HepG2 (cell line): ENCODE measurements at regions not wholly inside any gene's neighbourhood (a gene's known extent, or its start where the extent isn't known, plus 50 kb on each side); places are given as distances from the start of the nearest gene placed in this dataset.

ENCODE experiments used
- CEBPG ChIP-seq: IDR thresholded peaks from 2 replicates; pipeline ENCODE4 v1.6.1; 2016
- FOXK1 ChIP-seq: sonication (generic); formaldehyde crosslinking; IDR thresholded peaks from 2 replicates; pipeline ENCODE4 v1.4.0; 2020; ENCODE audit warnings: low read depth, missing genetic modification reagents, borderline replicate concordance
- HMGA1 ChIP-seq: sonication (generic); formaldehyde crosslinking; conservative IDR thresholded peaks from 2 replicates; pipeline ENCODE4 v1.4.0; 2020; ENCODE audit warnings: missing genetic modification reagents
- PITX1 ChIP-seq: sonication (generic); formaldehyde crosslinking; IDR thresholded peaks from 2 replicates; pipeline ENCODE4 v1.5.1; 2020; ENCODE audit warnings: mild to moderate bottlenecking, missing genetic modification reagents
- RARG ChIP-seq: sonication (generic); formaldehyde crosslinking; IDR thresholded peaks from 2 replicates; pipeline ENCODE4 v1.4.0; 2020; ENCODE audit warnings: low read depth, mild to moderate bottlenecking, missing genetic modification reagents
- TAF1 ChIP-seq: sonication (generic); formaldehyde crosslinking; IDR thresholded peaks from 2 replicates; pipeline ENCODE4 v1.4.0; 2020; ENCODE audit warnings: missing genetic modification reagents
- TCF12 ChIP-seq, 2 experiments: fragments of 450-650 bp in 1 of 2; sonication (generic) in 1 of 2; formaldehyde crosslinking in 1 of 2; IDR thresholded peaks; 2 replicates each; pipeline versions ENCODE4 v1.6.1 to v1.8.0; 2017 to 2022; ENCODE audit warnings: antibody characterized with exemption in 1 of 2, mild to moderate bottlenecking in 1 of 2, missing genetic modification reagents in 1 of 2, moderate library complexity in 1 of 2
- ZNF772 ChIP-seq: sonication (generic); formaldehyde crosslinking; IDR thresholded peaks from 2 replicates; pipeline ENCODE4 v1.5.0; 2020; ENCODE audit warnings: mild to moderate bottlenecking, missing genetic modification reagents
- TF ChIP-seq, protein P1 (sequence below): sonication (generic); formaldehyde crosslinking; IDR thresholded peaks from 2 replicates; pipeline ENCODE4 v1.4.0; 2020; ENCODE audit warnings: missing genetic modification reagents
- TF ChIP-seq, protein P2 (sequence below): sonication (generic); formaldehyde crosslinking; IDR thresholded peaks from 2 replicates; pipeline ENCODE4 v1.8.0; 2023; ENCODE audit warnings: mild to moderate bottlenecking, missing genetic modification reagents
- TF ChIP-seq, protein P3 (sequence below): sonication (generic); formaldehyde crosslinking; IDR thresholded peaks from 2 replicates; pipeline ENCODE4 v1.4.0; 2020; ENCODE audit warnings: missing genetic modification reagents

DNA sequence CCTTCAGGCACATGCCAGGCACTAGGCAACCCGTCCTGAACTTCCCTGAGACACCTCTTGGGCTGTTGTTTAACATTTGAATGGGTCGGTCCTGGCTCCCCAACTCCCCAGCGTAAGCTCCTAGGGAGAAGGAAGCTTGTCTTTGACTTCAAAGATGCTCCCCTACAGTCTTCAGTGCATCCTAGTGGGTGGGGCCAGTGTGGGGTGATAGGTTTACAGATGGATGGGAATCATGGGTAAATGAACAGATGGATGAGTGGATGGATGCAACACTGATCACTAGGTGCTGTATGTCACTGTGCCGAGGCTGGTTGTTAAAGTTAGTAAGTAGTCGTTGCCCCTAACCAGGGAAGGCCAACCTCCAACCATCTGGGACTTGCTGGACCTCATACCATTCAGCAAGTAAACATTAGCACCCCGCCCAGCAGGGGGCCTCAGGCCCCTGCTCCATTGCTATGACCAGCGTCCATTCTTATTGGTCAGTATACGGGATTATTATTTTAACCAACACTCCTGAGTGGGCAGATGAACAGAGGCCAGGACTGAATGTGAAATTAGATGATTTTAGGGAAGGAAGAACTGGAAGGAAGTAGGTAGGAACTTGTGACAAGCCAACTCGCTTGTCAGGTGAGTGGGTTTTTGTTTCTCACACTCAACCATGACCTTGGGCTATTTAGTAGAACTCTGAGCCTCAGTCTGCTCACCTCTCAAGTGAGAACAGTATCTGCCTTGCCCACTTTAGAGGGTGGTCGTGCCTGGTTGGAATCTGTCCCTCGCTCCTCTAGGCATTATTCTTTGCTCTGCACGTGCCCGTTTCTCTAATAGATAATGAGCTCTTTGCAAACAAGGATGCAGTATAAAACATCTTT, 82.9 kb upstream of the FOXP4 start (continued):
- TF ChIP-seq FOXK1 (CRISPR knock-in tag) (peak; percentile 50; the same call in 1 of the 2 replicates), ZNF772 (CRISPR knock-in tag) (0 out of 2 replicates have a peak, but pooled peaks have one; percentile 49), RARG (no peak), TCF12 (IDR thresholded peaks at IDR 0.05) (no peak), TCF12 (CRISPR knock-in tag; IDR thresholded peaks at IDR 0.05) (no peak), TAF1 (CRISPR knock-in tag) (no peak), CEBPG (CRISPR knock-in tag) (0 out of 2 replicates have a peak, but pooled peaks have one; percentile 5), HMGA1 (no peak), PITX1 (CRISPR knock-in tag) (peak; percentile 77; the same call in 1 of the 2 replicates)
- TF ChIP-seq, protein P1, sequence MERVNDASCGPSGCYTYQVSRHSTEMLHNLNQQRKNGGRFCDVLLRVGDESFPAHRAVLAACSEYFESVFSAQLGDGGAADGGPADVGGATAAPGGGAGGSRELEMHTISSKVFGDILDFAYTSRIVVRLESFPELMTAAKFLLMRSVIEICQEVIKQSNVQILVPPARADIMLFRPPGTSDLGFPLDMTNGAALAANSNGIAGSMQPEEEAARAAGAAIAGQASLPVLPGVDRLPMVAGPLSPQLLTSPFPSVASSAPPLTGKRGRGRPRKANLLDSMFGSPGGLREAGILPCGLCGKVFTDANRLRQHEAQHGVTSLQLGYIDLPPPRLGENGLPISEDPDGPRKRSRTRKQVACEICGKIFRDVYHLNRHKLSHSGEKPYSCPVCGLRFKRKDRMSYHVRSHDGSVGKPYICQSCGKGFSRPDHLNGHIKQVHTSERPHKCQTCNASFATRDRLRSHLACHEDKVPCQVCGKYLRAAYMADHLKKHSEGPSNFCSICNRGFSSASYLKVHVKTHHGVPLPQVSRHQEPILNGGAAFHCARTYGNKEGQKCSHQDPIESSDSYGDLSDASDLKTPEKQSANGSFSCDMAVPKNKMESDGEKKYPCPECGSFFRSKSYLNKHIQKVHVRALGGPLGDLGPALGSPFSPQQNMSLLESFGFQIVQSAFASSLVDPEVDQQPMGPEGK (CRISPR knock-in tag): peak; percentile 59; the same call in 1 of the 2 replicates
- TF ChIP-seq, protein P2, sequence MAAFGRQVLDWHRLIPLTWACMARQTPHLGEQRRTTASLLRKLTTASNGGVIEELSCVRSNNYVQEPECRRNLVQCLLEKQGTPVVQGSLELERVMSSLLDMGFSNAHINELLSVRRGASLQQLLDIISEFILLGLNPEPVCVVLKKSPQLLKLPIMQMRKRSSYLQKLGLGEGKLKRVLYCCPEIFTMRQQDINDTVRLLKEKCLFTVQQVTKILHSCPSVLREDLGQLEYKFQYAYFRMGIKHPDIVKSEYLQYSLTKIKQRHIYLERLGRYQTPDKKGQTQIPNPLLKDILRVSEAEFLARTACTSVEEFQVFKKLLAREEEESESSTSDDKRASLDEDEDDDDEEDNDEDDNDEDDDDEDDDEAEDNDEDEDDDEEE (CRISPR knock-in tag): no peak
- TF ChIP-seq, protein P3, sequence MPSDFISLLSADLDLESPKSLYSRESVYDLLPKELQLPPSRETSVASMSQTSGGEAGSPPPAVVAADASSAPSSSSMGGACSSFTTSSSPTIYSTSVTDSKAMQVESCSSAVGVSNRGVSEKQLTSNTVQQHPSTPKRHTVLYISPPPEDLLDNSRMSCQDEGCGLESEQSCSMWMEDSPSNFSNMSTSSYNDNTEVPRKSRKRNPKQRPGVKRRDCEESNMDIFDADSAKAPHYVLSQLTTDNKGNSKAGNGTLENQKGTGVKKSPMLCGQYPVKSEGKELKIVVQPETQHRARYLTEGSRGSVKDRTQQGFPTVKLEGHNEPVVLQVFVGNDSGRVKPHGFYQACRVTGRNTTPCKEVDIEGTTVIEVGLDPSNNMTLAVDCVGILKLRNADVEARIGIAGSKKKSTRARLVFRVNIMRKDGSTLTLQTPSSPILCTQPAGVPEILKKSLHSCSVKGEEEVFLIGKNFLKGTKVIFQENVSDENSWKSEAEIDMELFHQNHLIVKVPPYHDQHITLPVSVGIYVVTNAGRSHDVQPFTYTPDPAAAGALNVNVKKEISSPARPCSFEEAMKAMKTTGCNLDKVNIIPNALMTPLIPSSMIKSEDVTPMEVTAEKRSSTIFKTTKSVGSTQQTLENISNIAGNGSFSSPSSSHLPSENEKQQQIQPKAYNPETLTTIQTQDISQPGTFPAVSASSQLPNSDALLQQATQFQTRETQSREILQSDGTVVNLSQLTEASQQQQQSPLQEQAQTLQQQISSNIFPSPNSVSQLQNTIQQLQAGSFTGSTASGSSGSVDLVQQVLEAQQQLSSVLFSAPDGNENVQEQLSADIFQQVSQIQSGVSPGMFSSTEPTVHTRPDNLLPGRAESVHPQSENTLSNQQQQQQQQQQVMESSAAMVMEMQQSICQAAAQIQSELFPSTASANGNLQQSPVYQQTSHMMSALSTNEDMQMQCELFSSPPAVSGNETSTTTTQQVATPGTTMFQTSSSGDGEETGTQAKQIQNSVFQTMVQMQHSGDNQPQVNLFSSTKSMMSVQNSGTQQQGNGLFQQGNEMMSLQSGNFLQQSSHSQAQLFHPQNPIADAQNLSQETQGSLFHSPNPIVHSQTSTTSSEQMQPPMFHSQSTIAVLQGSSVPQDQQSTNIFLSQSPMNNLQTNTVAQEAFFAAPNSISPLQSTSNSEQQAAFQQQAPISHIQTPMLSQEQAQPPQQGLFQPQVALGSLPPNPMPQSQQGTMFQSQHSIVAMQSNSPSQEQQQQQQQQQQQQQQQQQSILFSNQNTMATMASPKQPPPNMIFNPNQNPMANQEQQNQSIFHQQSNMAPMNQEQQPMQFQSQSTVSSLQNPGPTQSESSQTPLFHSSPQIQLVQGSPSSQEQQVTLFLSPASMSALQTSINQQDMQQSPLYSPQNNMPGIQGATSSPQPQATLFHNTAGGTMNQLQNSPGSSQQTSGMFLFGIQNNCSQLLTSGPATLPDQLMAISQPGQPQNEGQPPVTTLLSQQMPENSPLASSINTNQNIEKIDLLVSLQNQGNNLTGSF (CRISPR knock-in tag): no peak
